IMR-90 (cell line): ENCODE measurements at regions not wholly inside any gene's neighbourhood (a gene's known extent, or its start where the extent isn't known, plus 50 kb on each side); places are given as distances from the start of the nearest gene placed in this dataset.

Source experiments
- CTCF ChIP-seq: conservative IDR thresholded peaks from 2 replicates; pipeline ENCODE4 v1.5.1; 2012; ENCODE audit warnings: mild to moderate bottlenecking, low read depth, low read length, improper control_type of control experiment
- MAFK ChIP-seq: IDR thresholded peaks from 2 replicates; pipeline ENCODE4 v1.6.1; 2012; ENCODE audit warnings: low read depth, low read length, improper control_type of control experiment
- MXI1 ChIP-seq: IDR thresholded peaks from 2 replicates; pipeline ENCODE4 v1.6.1; 2012; ENCODE audit warnings: low read depth, mild to moderate bottlenecking, low read length, moderate library complexity, borderline replicate concordance
- NFE2L2 ChIP-seq: fragments of 150-350 bp; IDR thresholded peaks from 2 replicates; pipeline ENCODE4 v1.6.1; 2016; ENCODE audit warnings: low read depth, mild to moderate bottlenecking, low read length
- POLR2A ChIP-seq: IDR thresholded peaks from 2 replicates; pipeline ENCODE4 v1.6.1; 2012; ENCODE audit warnings: mild to moderate bottlenecking, low read depth, low read length
- RAD21 ChIP-seq: IDR thresholded peaks from 2 replicates; pipeline ENCODE4 v1.6.1; 2012; ENCODE audit warnings: low read length, improper control_type of control experiment
- RCOR1 ChIP-seq: IDR thresholded peaks from 2 replicates; pipeline ENCODE4 v1.6.1; 2012; ENCODE audit warnings: mild to moderate bottlenecking, low read length, improper control_type of control experiment; ENCODE audit not compliant: insufficient replicate concordance
- RFX5 ChIP-seq: IDR thresholded peaks from 2 replicates; pipeline ENCODE4 v1.8.0; 2012; ENCODE audit warnings: low read depth, mild to moderate bottlenecking, low read length, moderate library complexity
- TF ChIP-seq, protein P1 (sequence below): fragments of 150-350 bp; IDR thresholded peaks from 2 replicates; pipeline ENCODE4 v1.6.1; 2016; ENCODE audit warnings: low read depth, mild to moderate bottlenecking, low read length, moderate library complexity, borderline replicate concordance

- TF ChIP-seq CTCF: no peak
- no peak for TF ChIP-seq NFE2L2
- TF ChIP-seq POLR2A: no peak
- no peak for TF ChIP-seq MXI1
- no peak for TF ChIP-seq MAFK
- TF ChIP-seq, protein P1, sequence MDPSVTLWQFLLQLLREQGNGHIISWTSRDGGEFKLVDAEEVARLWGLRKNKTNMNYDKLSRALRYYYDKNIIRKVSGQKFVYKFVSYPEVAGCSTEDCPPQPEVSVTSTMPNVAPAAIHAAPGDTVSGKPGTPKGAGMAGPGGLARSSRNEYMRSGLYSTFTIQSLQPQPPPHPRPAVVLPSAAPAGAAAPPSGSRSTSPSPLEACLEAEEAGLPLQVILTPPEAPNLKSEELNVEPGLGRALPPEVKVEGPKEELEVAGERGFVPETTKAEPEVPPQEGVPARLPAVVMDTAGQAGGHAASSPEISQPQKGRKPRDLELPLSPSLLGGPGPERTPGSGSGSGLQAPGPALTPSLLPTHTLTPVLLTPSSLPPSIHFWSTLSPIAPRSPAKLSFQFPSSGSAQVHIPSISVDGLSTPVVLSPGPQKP: no peak
- no peak for TF ChIP-seq RAD21
- no peak for TF ChIP-seq RCOR1
- no peak for TF ChIP-seq RFX5
These were observed 781.9 kb upstream of the ID2 start for GRCh38 chr2:7899923-7900322.
